Panc1 (cell line): ENCODE measurements at regions not wholly inside any gene's neighbourhood (a gene's known extent, or its start where the extent isn't known, plus 50 kb on each side); places are given as distances from the start of the nearest gene placed in this dataset.

Experiments used
- ATAC-seq: fragments of 200-7000 bp; cut with Tn5 transposase; 2 replicates; pipeline ENCODE4 v1.9.1; 2020; ENCODE audit warnings: mild to moderate bottlenecking, moderate library complexity
- BruUV-seq: library from RNA; stranded (reverse); fragments of 400-500 nt; replicated peaks from 2 replicates; lab custom pipeline; 2021; lab: Mats Ljungman, UMichigan
- CTCF ChIA-PET: fragments of 300-600 bp; sonication (Branson Sonifier 250); formaldehyde crosslinking; loops from one replicate; lab custom pipeline; 2022; ENCODE audit warnings: antibody characterized with exemption; lab: Charles Lee
- POLR2A ChIA-PET: fragments of 300-600 bp; sonication (Branson Sonifier 250); formaldehyde crosslinking; loops from one replicate; lab custom pipeline; 2022; ENCODE audit warnings: antibody characterized with exemption; lab: Charles Lee
- DNase-seq: peaks from one replicate; pipeline ENCODE4 v3.0.0-alpha.2; 2010; ENCODE audit warnings: low read depth, low spot score
- H3K27ac ChIP-seq: 2 replicates; pipeline ENCODE4 v1.5.1; 2011; ENCODE audit warnings: mild to moderate bottlenecking, low read length, inconsistent platforms
- H3K27me3 ChIP-seq: fragments of 200-500 bp; sonication (Bioruptor generic); 2 replicates; pipeline ENCODE4 v1.6.0; 2014; ENCODE audit warnings: low read length, inconsistent platforms; ENCODE audit not compliant: control insufficient read depth, insufficient read depth
- H3K36me3 ChIP-seq: fragments of 200-500 bp; sonication (Bioruptor generic); 2 replicates; pipeline ENCODE4 v1.5.1; 2014; ENCODE audit warnings: inconsistent platforms, mild to moderate bottlenecking, low read length, moderate library complexity; ENCODE audit not compliant: control insufficient read depth, insufficient read depth
- H3K4me1 ChIP-seq: 2 replicates; pipeline ENCODE4 v1.5.1; 2011; ENCODE audit warnings: inconsistent platforms, mild to moderate bottlenecking, low read length, moderate library complexity; ENCODE audit not compliant: control insufficient read depth, insufficient read depth
- H3K4me3 ChIP-seq, 2 experiments: 2 replicates each; pipeline ENCODE4 v1.5.1; 2011 to 2012; ENCODE audit warnings: low read depth in 2 of 2, low read length in 2 of 2, mild to moderate bottlenecking in 2 of 2, inconsistent platforms in 1 of 2, moderate library complexity in 1 of 2
- H3K9me3 ChIP-seq: fragments of 200-500 bp; sonication (Bioruptor generic); 2 replicates; pipeline ENCODE4 v1.5.1; 2014; ENCODE audit warnings: low read depth, mild to moderate bottlenecking, inconsistent platforms, low read length, moderate library complexity; ENCODE audit not compliant: control insufficient read depth, insufficient read depth
- POLR2AphosphoS5 ChIP-seq: IDR thresholded peaks from 2 replicates; pipeline ENCODE4 v1.6.1; 2012; ENCODE audit warnings: mild to moderate bottlenecking, low read depth, low read length, moderate library complexity
- SIN3A ChIP-seq: IDR thresholded peaks from 2 replicates; pipeline ENCODE4 v1.6.1; 2012; ENCODE audit warnings: low read depth, mild to moderate bottlenecking, low read length, moderate library complexity, borderline replicate concordance; ENCODE audit not compliant: insufficient read depth
- TCF7L2 ChIP-seq: IDR thresholded peaks from 2 replicates; pipeline ENCODE4 v1.6.1; 2011; ENCODE audit warnings: mild to moderate bottlenecking, low read depth, low read length, inconsistent platforms
- in situ Hi-C: cut with HindIII; loops from 2 replicates; pipeline ENCODE4 v1.10.0; 2016; ENCODE audit warnings: low sequenced_read_pairs, low pct_unique_long_range_greater_than_20kb
- intact Hi-C: fragments of 100-400 bp; cut with micrococcal nuclease; formaldehyde crosslinking; loops from one replicate; pipeline ENCODE4 v1.10.0; 2022; ENCODE audit not compliant: unreplicated experiment
- TF ChIP-seq, protein P1 (sequence below), 2 experiments: IDR thresholded peaks; 2 replicates each; pipeline ENCODE4 v1.6.1; 2011 to 2012; ENCODE audit warnings: low read depth in 2 of 2, control low read depth in 1 of 2, low read length in 1 of 2, mild to moderate bottlenecking in 1 of 2, moderate library complexity in 1 of 2; ENCODE audit not compliant: insufficient read depth in 1 of 2

DNA sequence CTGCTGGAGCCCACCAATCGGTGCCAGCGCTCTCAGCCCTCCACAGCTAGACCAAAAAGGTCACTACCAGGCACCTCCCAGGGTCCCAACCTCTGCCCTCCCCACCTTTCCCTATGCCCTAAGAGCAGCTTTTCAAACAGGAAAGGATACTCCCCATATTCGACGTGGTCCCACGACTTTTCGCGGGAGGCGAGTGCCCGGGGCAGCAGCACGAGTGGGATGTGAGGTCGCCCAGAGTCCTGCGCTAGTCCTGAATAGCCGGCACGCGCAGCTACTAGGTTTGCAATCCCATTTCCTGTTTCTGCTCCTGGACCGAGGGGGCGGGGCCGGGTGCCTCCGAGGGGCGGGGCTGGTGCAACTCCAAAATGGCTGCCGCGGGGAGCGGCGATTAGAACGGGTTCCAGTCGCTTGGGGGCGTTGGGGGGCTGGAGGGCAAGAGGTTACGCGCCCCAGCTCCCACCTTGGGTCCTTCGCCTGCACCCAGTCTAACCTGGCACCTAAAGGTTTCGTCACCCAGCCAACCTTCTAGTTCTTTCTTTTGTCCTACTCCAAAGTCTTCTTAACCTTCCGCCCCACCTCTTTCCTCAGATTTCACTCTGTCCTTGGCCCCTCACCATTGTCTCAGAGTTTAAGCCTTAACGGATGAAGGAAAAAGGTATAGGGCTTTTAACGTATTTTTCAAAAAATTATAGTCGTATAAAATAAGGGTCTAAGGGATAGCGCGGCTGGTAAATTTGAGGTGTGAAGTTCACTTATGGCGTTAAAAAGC, 85.0 kb upstream of the TENT5D start:
- H3K4me3 ChIP-seq, result no peak overlapping the region
- no peaks in the 10 kb centered on the region for H3K4me1 ChIP-seq
- ATAC-seq, result no peak
- no peak overlapping the region for H3K27ac ChIP-seq
- intact Hi-C loops, result no loop called here
- no peaks in the 10 kb centered on the region for H3K9me3 ChIP-seq
- no peaks in the 10 kb centered on the region for H3K27me3 ChIP-seq
- no peaks in the 10 kb centered on the region for H3K36me3 ChIP-seq
- BruUV-seq, result no TSS peak
- ChIA-PET CTCF (no interaction called here), POLR2A (no interaction called here)
- no peak for TF ChIP-seq POLR2AphosphoS5
- TF ChIP-seq, protein P1, sequence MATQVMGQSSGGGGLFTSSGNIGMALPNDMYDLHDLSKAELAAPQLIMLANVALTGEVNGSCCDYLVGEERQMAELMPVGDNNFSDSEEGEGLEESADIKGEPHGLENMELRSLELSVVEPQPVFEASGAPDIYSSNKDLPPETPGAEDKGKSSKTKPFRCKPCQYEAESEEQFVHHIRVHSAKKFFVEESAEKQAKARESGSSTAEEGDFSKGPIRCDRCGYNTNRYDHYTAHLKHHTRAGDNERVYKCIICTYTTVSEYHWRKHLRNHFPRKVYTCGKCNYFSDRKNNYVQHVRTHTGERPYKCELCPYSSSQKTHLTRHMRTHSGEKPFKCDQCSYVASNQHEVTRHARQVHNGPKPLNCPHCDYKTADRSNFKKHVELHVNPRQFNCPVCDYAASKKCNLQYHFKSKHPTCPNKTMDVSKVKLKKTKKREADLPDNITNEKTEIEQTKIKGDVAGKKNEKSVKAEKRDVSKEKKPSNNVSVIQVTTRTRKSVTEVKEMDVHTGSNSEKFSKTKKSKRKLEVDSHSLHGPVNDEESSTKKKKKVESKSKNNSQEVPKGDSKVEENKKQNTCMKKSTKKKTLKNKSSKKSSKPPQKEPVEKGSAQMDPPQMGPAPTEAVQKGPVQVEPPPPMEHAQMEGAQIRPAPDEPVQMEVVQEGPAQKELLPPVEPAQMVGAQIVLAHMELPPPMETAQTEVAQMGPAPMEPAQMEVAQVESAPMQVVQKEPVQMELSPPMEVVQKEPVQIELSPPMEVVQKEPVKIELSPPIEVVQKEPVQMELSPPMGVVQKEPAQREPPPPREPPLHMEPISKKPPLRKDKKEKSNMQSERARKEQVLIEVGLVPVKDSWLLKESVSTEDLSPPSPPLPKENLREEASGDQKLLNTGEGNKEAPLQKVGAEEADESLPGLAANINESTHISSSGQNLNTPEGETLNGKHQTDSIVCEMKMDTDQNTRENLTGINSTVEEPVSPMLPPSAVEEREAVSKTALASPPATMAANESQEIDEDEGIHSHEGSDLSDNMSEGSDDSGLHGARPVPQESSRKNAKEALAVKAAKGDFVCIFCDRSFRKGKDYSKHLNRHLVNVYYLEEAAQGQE (IDR thresholded peaks at IDR 0.05; ENCODE audit: insufficient read depth in 1 of 2, low read depth in 2 of 2, low read length in 1 of 2), result no peak
- TF ChIP-seq SIN3A, result no peak
- in situ Hi-C loops, result no loop called here
- no peak for DNase-seq

DNA sequence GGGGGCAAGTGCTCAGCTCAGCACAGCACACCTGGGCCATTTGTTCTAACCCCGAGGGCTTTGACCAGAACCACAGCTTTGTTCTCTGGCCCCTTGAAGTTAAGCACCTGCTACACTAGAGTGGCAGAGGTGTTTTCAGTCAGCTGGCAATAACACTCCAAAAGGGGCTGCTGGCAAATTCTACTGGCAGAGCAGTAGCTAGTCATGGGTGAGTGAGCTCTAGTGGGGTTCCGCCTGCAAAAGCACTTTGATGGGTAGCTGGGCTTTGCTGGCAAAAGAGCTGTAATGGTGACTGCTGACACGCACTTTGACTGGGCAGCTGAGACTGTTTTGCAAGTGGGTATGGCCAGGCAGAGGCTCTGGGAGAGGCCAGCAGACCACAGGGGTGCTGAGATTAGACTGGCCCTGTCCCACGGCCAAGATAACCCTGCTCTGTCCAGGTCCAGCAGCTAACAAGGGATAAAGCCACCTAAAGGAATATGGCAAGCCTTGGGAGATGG, 65.2 kb upstream of the TENT5D start:
- ATAC-seq, result no peak
- ChIA-PET CTCF (no interaction called here), POLR2A (no interaction called here)
- no peak for DNase-seq
- no peak overlapping the region for H3K4me3 ChIP-seq
- intact Hi-C loops (no loop called here), in situ Hi-C loops (no loop called here)
- H3K4me1 ChIP-seq, result no peaks in the 10 kb centered on the region
- H3K27ac ChIP-seq, result no peak overlapping the region
- no peaks in the 10 kb centered on the region for H3K36me3 ChIP-seq
- H3K9me3 ChIP-seq, result no peaks in the 10 kb centered on the region
- no peaks in the 10 kb centered on the region for H3K27me3 ChIP-seq
- TF ChIP-seq TCF7L2, result no peak
- no peak for TF ChIP-seq POLR2AphosphoS5
- TF ChIP-seq SIN3A, result no peak
- TF ChIP-seq, protein P1 (IDR thresholded peaks at IDR 0.05; ENCODE audit: insufficient read depth in 1 of 2, low read depth in 2 of 2, low read length in 1 of 2), result no peak
- BruUV-seq, result no TSS peak
